ENCODE measurements at regions not wholly inside any gene's neighbourhood (a gene's known extent, or its start where the extent isn't known, plus 50 kb on each side); places are given as distances from the start of the nearest gene placed in this dataset.
"Not testable (repeated sequence)": the region's sequence is repeated elsewhere in the genome, so short reads cannot be mapped to it uniquely, and the experiment has no call there.

DNA sequence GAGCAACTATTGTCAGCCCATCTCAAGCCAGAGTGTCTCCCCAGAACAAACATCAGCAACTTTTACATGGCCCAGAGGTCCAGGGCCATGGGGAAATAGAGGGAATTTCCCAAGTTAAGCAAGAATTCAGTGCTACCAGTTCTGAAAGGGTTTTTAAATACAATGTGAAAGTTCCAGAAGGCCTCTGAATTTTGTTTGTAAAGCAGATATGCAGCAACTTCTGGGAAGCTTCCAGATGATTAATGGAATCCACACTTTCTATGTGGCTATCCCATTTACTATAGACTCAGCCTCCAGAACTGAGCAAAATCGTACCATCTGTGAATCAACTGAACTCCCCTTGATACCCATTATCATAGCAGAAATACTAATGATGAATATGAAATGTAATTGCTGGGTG is 93.8 kb downstream of the FEM1C start:
- Histone ChIP-seq H3K9ac (ENCODE audit: low read depth, low read length) (no peak overlapping the region), H3K79me1 (ENCODE audit: low read depth in 1 of 2, low read length in 2 of 2) (no peaks in the 10 kb centered on the region; a peak in 1 of 4 replicates), H3K4me1 (ENCODE audit: control insufficient read depth, insufficient read depth, low read length) (peaks cover 12% of the 10 kb centered on the region), H3K18ac (ENCODE audit: low read depth, low read length) (no peak overlapping the region; the same call in 1 of the 2 replicates), H3K56ac (ENCODE audit: extremely low read depth, insufficient read depth, low read length) (no peak overlapping the region), H2BK20ac (ENCODE audit: low read depth, low read length) (peak overlapping the region; percentile 8; the same call in 1 of the 2 replicates), H2BK5ac (ENCODE audit: low read depth, low read length, poor library complexity, severe bottlenecking) (peak overlapping the region; percentile 31), H2AFZ (replicated peaks; ENCODE audit: low read length, poor library complexity) (peak overlapping the region; percentile 16), H3K4me2 (ENCODE audit: low read depth, low read length) (peak overlapping the region; percentile 48; the same call in 1 of the 2 replicates), H4K91ac (ENCODE audit: insufficient read depth, low read depth, low read length) (no peak overlapping the region), H4K8ac (ENCODE audit: low read depth in 2 of 2, low read length in 2 of 2) (peak overlapping the region; percentile 22 to 48; a peak in 1 of 4 replicates), H3K36me3 (ENCODE audit: control insufficient read depth, insufficient read depth, low read length) (no peaks in the 10 kb centered on the region), H2AK5ac (ENCODE audit: low read depth, low read length) (0 out of 2 replicates have a peak overlapping the region, but pooled peaks have one; percentile 0), H4K5ac (ENCODE audit: low read depth, low read length) (no peak overlapping the region), H3K9me3 (ENCODE audit: control insufficient read depth, insufficient read depth, low read length) (no peaks in the 10 kb centered on the region), H3K27ac (ENCODE audit: insufficient read depth, low read length) (no peak overlapping the region), H3K23ac (ENCODE audit: low read depth, low read length) (no peak overlapping the region), H3K9me1 (ENCODE audit: insufficient read depth, low read length) (peaks cover 11% of the 10 kb centered on the region; the same call in 1 of the 2 replicates), H2BK120ac (ENCODE audit: low read depth, low read length) (peak overlapping the region; percentile 15; the same call in 1 of the 2 replicates), H3K4me3 (ENCODE audit: insufficient read depth, low read depth, low read length) (no peak overlapping the region), H2BK15ac (ENCODE audit: low read depth, low read length) (0 out of 3 replicates have a peak overlapping the region, but pooled peaks have one; percentile 4), H2AK9ac (replicated peaks; ENCODE audit: low read depth, low read length, poor library complexity) (no peak overlapping the region), H3K14ac (replicated peaks; ENCODE audit: low read depth, low read length) (0 out of 2 replicates have a peak overlapping the region, but pooled peaks have one; percentile 15), H3K4ac (ENCODE audit: low read depth, low read length) (peak overlapping the region; percentile 18; the same call in 1 of the 2 replicates), H4K20me1 (ENCODE audit: insufficient read depth, low read length) (no peaks in the 10 kb centered on the region), H3K27me3 (ENCODE audit: control insufficient read depth, insufficient read depth, low read length) (no peaks in the 10 kb centered on the region)
- TF ChIP-seq ELK1 (IDR thresholded peaks at IDR 0.05; ENCODE audit: borderline replicate concordance, low read depth, low read length) = no peak
- peak; percentile 94 for TF ChIP-seq CEBPB (IDR thresholded peaks at IDR 0.05; ENCODE audit: low read depth, low read length)
- no TSS peak for BruUV-seq (replicated peaks)
- in situ Hi-C loops (cut with MboI; ENCODE audit: low sequenced_read_pairs) (no loop called here), intact Hi-C loops (cut with micrococcal nuclease) (no loop called here), dilution Hi-C loops (cut with HindIII; ENCODE audit: low sequenced_read_pairs, unreplicated experiment) (no loop called here)
- POLR2A ChIA-PET (ENCODE audit: unreplicated experiment) = no interaction called here
- WGBS, 2 experiments (ENCODE audit: extremely low coverage in 2 of 2, insufficient read length in 1 of 2) = no CpG with 5 or more reads among the region's 1 CpG
- CTCF ChIA-PET = no interaction called here
- ATAC-seq (ENCODE audit: low read depth) (peak; percentile 67), DNase-seq (peak; percentile 92)

DNA sequence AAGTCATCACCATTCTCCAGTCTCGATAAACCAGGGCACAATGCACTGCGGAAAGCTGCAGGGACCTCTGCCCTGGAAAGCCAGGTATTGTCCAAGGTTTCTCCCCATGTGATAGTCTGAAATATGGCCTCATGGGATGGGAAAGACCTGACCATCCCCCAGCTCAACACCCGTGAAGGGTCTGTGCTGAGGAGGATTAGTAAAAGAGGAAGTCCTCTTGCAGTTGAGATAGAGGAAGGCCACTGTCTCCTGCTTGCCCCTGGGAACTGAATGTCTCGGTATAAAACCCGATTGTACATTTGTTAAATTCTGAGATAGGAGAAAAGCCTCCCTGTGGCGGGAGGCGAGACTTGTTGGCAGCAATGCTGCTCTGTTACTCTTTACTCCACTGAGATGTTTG is 95.9 kb downstream of the FEM1C start:
- H3K4me3 ChIP-seq (ENCODE audit: insufficient read depth, low read depth, low read length); intact Hi-C loops (cut with micrococcal nuclease); H2BK20ac ChIP-seq (ENCODE audit: low read depth, low read length); H3K56ac ChIP-seq (ENCODE audit: extremely low read depth, insufficient read depth, low read length); H2BK5ac ChIP-seq (ENCODE audit: low read depth, low read length, poor library complexity, severe bottlenecking); H4K20me1 ChIP-seq (ENCODE audit: insufficient read depth, low read length); ATAC-seq (ENCODE audit: low read depth); H3K23ac ChIP-seq (ENCODE audit: low read depth, low read length); H4K5ac ChIP-seq (ENCODE audit: low read depth, low read length); H3K18ac ChIP-seq (ENCODE audit: low read depth, low read length); POLR2A ChIA-PET (ENCODE audit: unreplicated experiment); BruUV-seq (replicated peaks); H3K14ac ChIP-seq (replicated peaks; ENCODE audit: low read depth, low read length); H3K9me1 ChIP-seq (ENCODE audit: insufficient read depth, low read length); H2BK120ac ChIP-seq (ENCODE audit: low read depth, low read length); H3K4me1 ChIP-seq (ENCODE audit: control insufficient read depth, insufficient read depth, low read length); H3K9ac ChIP-seq (ENCODE audit: low read depth, low read length); in situ Hi-C loops (cut with MboI; ENCODE audit: low sequenced_read_pairs); H2AFZ ChIP-seq (replicated peaks; ENCODE audit: low read length, poor library complexity); H3K9me3 ChIP-seq (ENCODE audit: control insufficient read depth, insufficient read depth, low read length); H3K27ac ChIP-seq (ENCODE audit: insufficient read depth, low read length); H4K8ac ChIP-seq (ENCODE audit: low read depth in 2 of 2, low read length in 2 of 2); H3K4ac ChIP-seq (ENCODE audit: low read depth, low read length); H3K36me3 ChIP-seq (ENCODE audit: control insufficient read depth, insufficient read depth, low read length); H3K27me3 ChIP-seq (ENCODE audit: control insufficient read depth, insufficient read depth, low read length); H3K79me1 ChIP-seq (ENCODE audit: low read depth in 1 of 2, low read length in 2 of 2); H4K91ac ChIP-seq (ENCODE audit: insufficient read depth, low read depth, low read length); H2BK15ac ChIP-seq (ENCODE audit: low read depth, low read length); H2AK5ac ChIP-seq (ENCODE audit: low read depth, low read length); DNase-seq; H2AK9ac ChIP-seq (replicated peaks; ENCODE audit: low read depth, low read length, poor library complexity); CTCF ChIA-PET; dilution Hi-C loops (cut with HindIII; ENCODE audit: low sequenced_read_pairs, unreplicated experiment); H3K4me2 ChIP-seq (ENCODE audit: low read depth, low read length): not testable (repeated sequence)
- WGBS, 2 experiments (ENCODE audit: extremely low coverage in 2 of 2, insufficient read length in 1 of 2) = no CpG with 5 or more reads among the region's 7 CpGs

All from IMR-90 (cell line).